ENCODE measurements at regions not wholly inside any gene's neighbourhood (a gene's known extent, or its start where the extent isn't known, plus 50 kb on each side); places are given as distances from the start of the nearest gene placed in this dataset.

- no peak overlapping the region for H2AFZ ChIP-seq (ENCODE audit: low read depth, low read length)
- no peaks in the 10 kb centered on the region for H3K27me3 ChIP-seq (ENCODE audit: control insufficient read depth in 2 of 2, insufficient read depth in 2 of 2, low read length in 2 of 2)
- no peak overlapping the region for H3K4me3 ChIP-seq (replicated peaks in 1 of 3; ENCODE audit: insufficient read depth in 1 of 3, low read depth in 1 of 3, low read length in 3 of 3)
- FAIRE-seq: no peak
- POLR2A ChIA-PET: no interaction called here
- no peaks in the 10 kb centered on the region for H4K20me1 ChIP-seq (replicated peaks; ENCODE audit: control insufficient read depth, extremely low read depth, insufficient read depth, low read length)
- H3K27ac ChIP-seq (ENCODE audit: insufficient read depth, low read depth, low read length): no peak overlapping the region
- H3K9ac ChIP-seq (replicated peaks; ENCODE audit: extremely low read depth, insufficient read depth, low read length): no peak overlapping the region
- intact Hi-C loops (cut with micrococcal nuclease) (no loop called here), dilution Hi-C loops (cut with MboI; ENCODE audit: extremely low pct_ligation_motif_present, low sequenced_read_pairs) (no loop called here)
- H3K79me2 ChIP-seq (ENCODE audit: control insufficient read depth, insufficient read depth, low read length): no peaks in the 10 kb centered on the region
- no peaks in the 10 kb centered on the region for H3K36me3 ChIP-seq (ENCODE audit: control insufficient read depth in 2 of 2, extremely low read depth in 1 of 2, insufficient read depth in 2 of 2, low read length in 2 of 2)
- no peaks in the 10 kb centered on the region for H3K9me1 ChIP-seq (replicated peaks; ENCODE audit: control insufficient read depth, extremely low read depth, insufficient read depth, low read length)
- H3K9me3 ChIP-seq (replicated peaks; ENCODE audit: control insufficient read depth, insufficient read depth, low read length): no peaks in the 10 kb centered on the region
- TF ChIP-seq, protein P1, sequence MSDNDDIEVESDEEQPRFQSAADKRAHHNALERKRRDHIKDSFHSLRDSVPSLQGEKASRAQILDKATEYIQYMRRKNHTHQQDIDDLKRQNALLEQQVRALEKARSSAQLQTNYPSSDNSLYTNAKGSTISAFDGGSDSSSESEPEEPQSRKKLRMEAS (IDR thresholded peaks at IDR 0.05; ENCODE audit: insufficient read depth, insufficient read length): no peak
- H3K4me1 ChIP-seq (ENCODE audit: control insufficient read depth, extremely low read depth, insufficient read depth, low read length): no peaks in the 10 kb centered on the region
- BruUV-seq (replicated peaks): no TSS peak
- CTCF ChIA-PET: no interaction called here
- DNase-seq (ENCODE audit: low read depth, low spot score): no peak
- H3K4me2 ChIP-seq (ENCODE audit: insufficient read depth, low read length): no peak overlapping the region
Measured at GRCh38 chr11:90823446-90823845, 600.6 kb upstream of the CHORDC1 start.

DNA sequence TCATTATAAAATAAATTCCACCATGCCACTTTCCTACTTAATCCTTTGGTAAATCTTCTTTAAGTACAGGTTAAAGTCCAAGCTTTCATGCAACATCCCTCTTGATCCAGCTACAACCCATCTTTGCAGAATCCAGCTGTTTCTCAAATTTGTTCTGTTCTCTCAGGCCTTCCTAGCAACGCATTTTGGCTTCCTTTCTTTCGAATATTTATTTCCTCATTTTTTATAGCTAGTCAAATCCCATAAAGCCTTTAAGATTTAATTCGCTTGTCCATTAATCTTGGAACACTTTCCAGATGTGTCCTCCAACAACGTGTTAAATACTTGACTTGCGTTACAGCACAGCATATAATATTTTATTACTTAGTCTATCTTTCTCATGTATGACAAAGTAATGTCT, 600.1 kb upstream of the CHORDC1 start:
- Histone ChIP-seq H3K27ac (ENCODE audit: insufficient read depth, low read depth, low read length) (no peak overlapping the region), H3K36me3 (ENCODE audit: control insufficient read depth in 2 of 2, extremely low read depth in 1 of 2, insufficient read depth in 2 of 2, low read length in 2 of 2) (no peaks in the 10 kb centered on the region), H3K9me3 (replicated peaks; ENCODE audit: control insufficient read depth, insufficient read depth, low read length) (no peaks in the 10 kb centered on the region), H4K20me1 (replicated peaks; ENCODE audit: control insufficient read depth, extremely low read depth, insufficient read depth, low read length) (no peaks in the 10 kb centered on the region), H3K4me3 (replicated peaks in 1 of 3; ENCODE audit: insufficient read depth in 1 of 3, low read depth in 1 of 3, low read length in 3 of 3) (no peak overlapping the region), H3K27me3 (ENCODE audit: control insufficient read depth in 2 of 2, insufficient read depth in 2 of 2, low read length in 2 of 2) (no peaks in the 10 kb centered on the region), H3K4me2 (ENCODE audit: insufficient read depth, low read length) (no peak overlapping the region), H3K9me1 (replicated peaks; ENCODE audit: control insufficient read depth, extremely low read depth, insufficient read depth, low read length) (no peaks in the 10 kb centered on the region), H3K79me2 (ENCODE audit: control insufficient read depth, insufficient read depth, low read length) (no peaks in the 10 kb centered on the region), H2AFZ (ENCODE audit: low read depth, low read length) (no peak overlapping the region), H3K9ac (replicated peaks; ENCODE audit: extremely low read depth, insufficient read depth, low read length) (no peak overlapping the region), H3K4me1 (ENCODE audit: control insufficient read depth, extremely low read depth, insufficient read depth, low read length) (no peaks in the 10 kb centered on the region)
- FAIRE-seq (no peak), DNase-seq (ENCODE audit: low read depth, low spot score) (no peak)
- no peak for TF ChIP-seq POLR2AphosphoS5 (IDR thresholded peaks at IDR 0.05; ENCODE audit: insufficient read depth, low read depth, low read length)
- no peak for TF ChIP-seq GATA2 (IDR thresholded peaks at IDR 0.05; ENCODE audit: insufficient read depth, insufficient read length, low read depth, low read length)
- TF ChIP-seq JUN (IDR thresholded peaks at IDR 0.05; ENCODE audit: borderline replicate concordance, insufficient read depth, insufficient read length, low read depth): no peak
- TF ChIP-seq EZH2 (IDR thresholded peaks at IDR 0.05; ENCODE audit: borderline replicate concordance, low read depth, low read length, severe bottlenecking): no peak
- no peak for TF ChIP-seq FOS (IDR thresholded peaks at IDR 0.05; ENCODE audit: borderline replicate concordance, insufficient read depth, low read length)
- TF ChIP-seq, protein P2, sequence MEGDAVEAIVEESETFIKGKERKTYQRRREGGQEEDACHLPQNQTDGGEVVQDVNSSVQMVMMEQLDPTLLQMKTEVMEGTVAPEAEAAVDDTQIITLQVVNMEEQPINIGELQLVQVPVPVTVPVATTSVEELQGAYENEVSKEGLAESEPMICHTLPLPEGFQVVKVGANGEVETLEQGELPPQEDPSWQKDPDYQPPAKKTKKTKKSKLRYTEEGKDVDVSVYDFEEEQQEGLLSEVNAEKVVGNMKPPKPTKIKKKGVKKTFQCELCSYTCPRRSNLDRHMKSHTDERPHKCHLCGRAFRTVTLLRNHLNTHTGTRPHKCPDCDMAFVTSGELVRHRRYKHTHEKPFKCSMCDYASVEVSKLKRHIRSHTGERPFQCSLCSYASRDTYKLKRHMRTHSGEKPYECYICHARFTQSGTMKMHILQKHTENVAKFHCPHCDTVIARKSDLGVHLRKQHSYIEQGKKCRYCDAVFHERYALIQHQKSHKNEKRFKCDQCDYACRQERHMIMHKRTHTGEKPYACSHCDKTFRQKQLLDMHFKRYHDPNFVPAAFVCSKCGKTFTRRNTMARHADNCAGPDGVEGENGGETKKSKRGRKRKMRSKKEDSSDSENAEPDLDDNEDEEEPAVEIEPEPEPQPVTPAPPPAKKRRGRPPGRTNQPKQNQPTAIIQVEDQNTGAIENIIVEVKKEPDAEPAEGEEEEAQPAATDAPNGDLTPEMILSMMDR (IDR thresholded peaks at IDR 0.05; ENCODE audit: extremely low read depth in 1 of 2, insufficient read depth in 1 of 2, low read depth in 1 of 2, low read length in 2 of 2): no peak
- TF ChIP-seq, protein P1 (IDR thresholded peaks at IDR 0.05; ENCODE audit: insufficient read depth, insufficient read length): no peak
- TF ChIP-seq POLR2A (IDR thresholded peaks at IDR 0.05; ENCODE audit: low read depth, low read length): no peak
- no peak for TF ChIP-seq MYC (IDR thresholded peaks at IDR 0.05; ENCODE audit: low read depth, low read length)
- CTCF ChIA-PET: no interaction called here
- POLR2A ChIA-PET: no interaction called here
- intact Hi-C loops (cut with micrococcal nuclease): no loop called here
- BruUV-seq (replicated peaks): no TSS peak
- dilution Hi-C loops (cut with MboI; ENCODE audit: extremely low pct_ligation_motif_present, low sequenced_read_pairs): no loop called here

Measured in endothelial cell of umbilical vein (primary cell).